Sigmoid colon (tissue), 6 donors: ENCODE measurements at regions not wholly inside any gene's neighbourhood (a gene's known extent, or its start where the extent isn't known, plus 50 kb on each side); places are given as distances from the start of the nearest gene placed in this dataset.

Source experiments
- DNase-seq: peaks from one replicate; pipeline ENCODE4 v3.0.0-alpha.2; 2019
- H3K27ac ChIP-seq, 4 donors: fragments of 200-600 bp; sonication (generic); one replicate each; pipeline ENCODE4 v1.5.1; 2016 to 2019; ENCODE audit warnings: mild to moderate bottlenecking in 1 of 4
- H3K27me3 ChIP-seq, 3 donors: fragments of 200-600 bp; sonication (generic); one replicate each; pipeline ENCODE4 v1.5.1; 2019; ENCODE audit warnings: mild to moderate bottlenecking in 1 of 3
- H3K36me3 ChIP-seq, 4 donors: fragments of 200-600 bp; sonication (generic); one replicate each; pipeline ENCODE4 v1.5.1; 2016 to 2019
- H3K4me1 ChIP-seq, 4 donors: fragments of 200-600 bp; sonication (generic); one replicate each; pipeline ENCODE4 v1.5.1; 2017 to 2019
- H3K4me3 ChIP-seq, 4 donors: fragments of 200-600 bp; sonication (generic); one replicate each; pipeline ENCODE4 v1.5.1; 2017 to 2019; ENCODE audit warnings: mild to moderate bottlenecking in 2 of 4, moderate library complexity in 1 of 4
- H3K9me3 ChIP-seq, 4 donors: fragments of 200-600 bp in 3 of 4; sonication (generic) in 3 of 4; one replicate each; pipeline versions ENCODE4 v1.5.1 to v1.6.1; 2013 to 2019
- CTCF ChIP-seq, 4 experiments: fragments of 450-650 bp in 3 of 4; fragments of 200-600 bp in 1 of 4; IDR thresholded peaks; one replicate each; pipeline ENCODE4 v1.5.1; 2016 to 2019; ENCODE audit warnings: antibody characterized with exemption in 4 of 4, mild to moderate bottlenecking in 3 of 4, moderate library complexity in 2 of 4
- EP300 ChIP-seq, 4 donors: sonication (generic); formaldehyde crosslinking; IDR thresholded peaks; one replicate each; pipeline ENCODE4 v1.6.1; 2017; ENCODE audit warnings: antibody characterized with exemption in 4 of 4
- POLR2A ChIP-seq, 2 donors: fragments of 450-650 bp; IDR thresholded peaks; one replicate each; pipeline ENCODE4 v1.6.1; 2016; ENCODE audit warnings: antibody characterized with exemption in 2 of 2, mild to moderate bottlenecking in 2 of 2, moderate library complexity in 2 of 2
- POLR2AphosphoS5 ChIP-seq, 4 donors: sonication (generic); formaldehyde crosslinking; IDR thresholded peaks; one replicate each; pipeline ENCODE4 v1.6.1; 2017; ENCODE audit warnings: antibody characterized with exemption in 4 of 4
- WGBS, 2 donors: extraction: QIAGEN DNeasy Blood & Tissue Kit; methylation state at CpG; one replicate each; pipeline ENCODE4 v1.1.7; 2013; 5-methylcytosine and 5-hydroxymethylcytosine counted together
- intact Hi-C: fragments of 100-400 bp; cut with DNase I; formaldehyde crosslinking; loops from one replicate; pipeline ENCODE4 v1.15.1; 2023
- donor health status: healthy with polysubstance abuse.
- donor health status: healthy.

GRCh38 chr7:110480964-110481363, 610.0 kb upstream of the LRRN3 start:
- WGBS, 2 donors: 72 to 73% methylated on average over 2 of the region's 2 CpGs

DNA sequence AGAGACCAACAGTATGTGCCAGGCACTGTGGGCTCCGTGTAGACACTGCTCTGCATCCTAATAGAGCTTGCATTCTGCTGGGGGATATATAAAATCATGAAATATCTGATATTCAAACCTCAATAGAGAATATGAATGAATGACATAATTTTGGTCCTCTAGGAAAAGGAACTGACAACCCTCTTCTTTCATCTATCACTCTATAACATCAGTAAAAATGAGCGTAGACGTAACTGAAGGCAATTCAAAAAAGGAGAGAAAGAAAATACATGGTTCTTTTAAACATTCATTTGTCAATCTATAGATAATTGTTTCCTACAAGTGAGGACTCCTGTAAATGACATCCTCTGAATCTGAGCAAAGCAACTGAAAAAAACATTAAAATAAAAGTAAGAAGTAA, 607.4 kb upstream of the LRRN3 start:
- no peaks in the 10 kb centered on the region for H3K36me3 ChIP-seq
- H3K4me3 ChIP-seq: no peak overlapping the region
- TF ChIP-seq EP300 (IDR thresholded peaks at IDR 0.05): no peak
- H3K27ac ChIP-seq: no peak overlapping the region
- H3K27me3 ChIP-seq: no peaks in the 10 kb centered on the region
- no peak for DNase-seq
- no peaks in the 10 kb centered on the region for H3K4me1 ChIP-seq
- H3K9me3 ChIP-seq: peaks cover 0 to 2% (median 0%) of the 10 kb centered on the region in 4 donors
- WGBS, 2 donors: 92 to 93% methylated on average over 3 of the region's 3 CpGs
- intact Hi-C loops: no loop called here

More at GRCh38 chr7:110480964-110481363, 610.0 kb upstream of the LRRN3 start:
- intact Hi-C loops: no loop called here
- Histone ChIP-seq H3K9me3 (peaks cover 0 to 2% (median 0%) of the 10 kb centered on the region in 4 donors), H3K4me3 (no peak overlapping the region), H3K36me3 (no peaks in the 10 kb centered on the region), H3K27ac (no peak overlapping the region), H3K27me3 (no peaks in the 10 kb centered on the region), H3K4me1 (no peaks in the 10 kb centered on the region)
- no peak for DNase-seq
- TF ChIP-seq POLR2A (IDR thresholded peaks at IDR 0.05) (no peak), POLR2AphosphoS5 (IDR thresholded peaks at IDR 0.05) (no peak), CTCF (IDR thresholded peaks at IDR 0.05) (no peak), EP300 (IDR thresholded peaks at IDR 0.05) (no peak)

- TF ChIP-seq POLR2AphosphoS5 (IDR thresholded peaks at IDR 0.05) (no peak), CTCF (IDR thresholded peaks at IDR 0.05) (no peak), POLR2A (IDR thresholded peaks at IDR 0.05) (no peak), EP300 (IDR thresholded peaks at IDR 0.05) (no peak)
- H3K36me3 ChIP-seq: no peaks in the 10 kb centered on the region
- no peaks in the 10 kb centered on the region for H3K4me1 ChIP-seq
- H3K9me3 ChIP-seq: peaks cover 0 to 2% (median 0%) of the 10 kb centered on the region in 4 donors
- intact Hi-C loops: no loop called here
- H3K27ac ChIP-seq: no peak overlapping the region
- no peak for DNase-seq
- WGBS, 2 donors: 57 to 79% methylated on average over 2 of the region's 2 CpGs
- no peak overlapping the region for H3K4me3 ChIP-seq
- no peaks in the 10 kb centered on the region for H3K27me3 ChIP-seq
These were observed 606.6 kb upstream of the LRRN3 start for GRCh38 chr7:110484356-110484755.

DNA sequence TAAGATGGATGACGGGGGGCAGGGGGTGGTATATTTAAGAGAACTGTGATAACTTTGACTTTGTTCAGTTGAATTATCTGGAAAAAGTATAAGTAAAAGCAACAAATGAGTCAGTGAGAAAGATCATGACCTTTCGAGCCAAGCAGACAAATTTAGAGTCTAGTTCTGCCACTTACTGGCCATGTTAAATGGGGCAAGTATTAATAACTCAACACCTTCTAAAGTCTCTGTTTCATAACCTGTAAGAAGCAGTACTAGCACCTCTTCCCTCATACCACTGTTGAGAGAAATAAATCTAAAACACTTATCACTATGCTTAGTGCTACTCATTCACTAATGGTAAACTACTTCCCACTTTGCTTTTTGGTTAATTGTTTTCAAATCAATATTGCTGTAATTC, 604.4 kb upstream of the LRRN3 start:
- intact Hi-C loops: no loop called here
- no peak for DNase-seq
- H3K27ac ChIP-seq: no peak overlapping the region
- 84 to 87% methylated on average over 2 of the region's 2 CpGs for WGBS, 2 donors
- H3K4me1 ChIP-seq: no peaks in the 10 kb centered on the region
- TF ChIP-seq POLR2AphosphoS5 (IDR thresholded peaks at IDR 0.05): no peak
- no peak for TF ChIP-seq CTCF (IDR thresholded peaks at IDR 0.05)
- no peak for TF ChIP-seq POLR2A (IDR thresholded peaks at IDR 0.05)
- TF ChIP-seq EP300 (IDR thresholded peaks at IDR 0.05): no peak
- no peaks in the 10 kb centered on the region for H3K9me3 ChIP-seq
- no peak overlapping the region for H3K4me3 ChIP-seq
- no peaks in the 10 kb centered on the region for H3K36me3 ChIP-seq
- no peaks in the 10 kb centered on the region for H3K27me3 ChIP-seq

GRCh38 chr7:110502888-110503465, 588.0 kb upstream of the LRRN3 start:
- Histone ChIP-seq H3K9me3 (no peaks in the 10 kb centered on the region), H3K27me3 (no peaks in the 10 kb centered on the region), H3K4me1 (no peaks in the 10 kb centered on the region), H3K4me3 (no peak overlapping the region), H3K36me3 (no peaks in the 10 kb centered on the region), H3K27ac (no peak overlapping the region)
- DNase-seq: no peak
- TF ChIP-seq POLR2A (IDR thresholded peaks at IDR 0.05) (no peak), CTCF (IDR thresholded peaks at IDR 0.05) (no peak), POLR2AphosphoS5 (IDR thresholded peaks at IDR 0.05) (no peak), EP300 (IDR thresholded peaks at IDR 0.05) (no peak)
- 36 to 65% methylated on average over 1 of the region's 1 CpG for WGBS, 2 donors
- intact Hi-C loops: no loop called here
